ENCODE measurements at regions not wholly inside any gene's neighbourhood (a gene's known extent, or its start where the extent isn't known, plus 50 kb on each side); places are given as distances from the start of the nearest gene placed in this dataset.
A peak's percentile ranks its signal among the peaks of the same experiment; 100 is the strongest.

- no peak for TF ChIP-seq CTCF (IDR thresholded peaks at IDR 0.05; ENCODE audit: partially characterized antibody, unreplicated experiment)
- Mint-ChIP-seq H3K36me3 (ENCODE audit: unreplicated experiment) (no peaks in the 10 kb centered on the region), H3K27me3 (ENCODE audit: unreplicated experiment) (peaks cover 9% of the 10 kb centered on the region), H3K4me3 (ENCODE audit: unreplicated experiment) (no peak overlapping the region), H3K9me3 (ENCODE audit: unreplicated experiment) (peaks cover 9% of the 10 kb centered on the region), H3K4me1 (ENCODE audit: low read depth, unreplicated experiment) (peaks cover 27% of the 10 kb centered on the region), H3K27ac (ENCODE audit: unreplicated experiment) (no peak overlapping the region)
- no peak for DNase-seq
Observed at GRCh38 chr15:93493172-93493571, 404.2 kb upstream of the RGMA start.

- H3K4me1 Mint-ChIP-seq (ENCODE audit: low read depth, unreplicated experiment), result peaks cover 15% of the 10 kb centered on the region
- no peak for DNase-seq
- H3K27me3 Mint-ChIP-seq (ENCODE audit: unreplicated experiment), result peaks cover 9% of the 10 kb centered on the region
- peak overlapping the region; percentile 73 for H3K27ac Mint-ChIP-seq (ENCODE audit: unreplicated experiment)
- H3K9me3 Mint-ChIP-seq (ENCODE audit: unreplicated experiment), result peaks cover 9% of the 10 kb centered on the region
- no peaks in the 10 kb centered on the region for H3K36me3 Mint-ChIP-seq (ENCODE audit: unreplicated experiment)
- TF ChIP-seq CTCF (IDR thresholded peaks at IDR 0.05; ENCODE audit: partially characterized antibody, unreplicated experiment), result no peak
- H3K4me3 Mint-ChIP-seq (ENCODE audit: unreplicated experiment), result peak overlapping the region; percentile 47
Observed at GRCh38 chr15:93491291-93491690, 402.3 kb upstream of the RGMA start.

- Mint-ChIP-seq H3K36me3 (ENCODE audit: unreplicated experiment) (peaks cover 5% of the 10 kb centered on the region), H3K4me3 (ENCODE audit: unreplicated experiment) (no peak overlapping the region), H3K9me3 (ENCODE audit: unreplicated experiment) (peaks cover 9% of the 10 kb centered on the region), H3K4me1 (ENCODE audit: low read depth, unreplicated experiment) (peaks cover 15% of the 10 kb centered on the region), H3K27me3 (ENCODE audit: unreplicated experiment) (peaks cover 8% of the 10 kb centered on the region), H3K27ac (ENCODE audit: unreplicated experiment) (no peak overlapping the region)
- no peak for TF ChIP-seq CTCF (IDR thresholded peaks at IDR 0.05; ENCODE audit: partially characterized antibody, unreplicated experiment)
- DNase-seq, result no peak
Observed at GRCh38 chr15:93488296-93488713, 399.3 kb upstream of the RGMA start.

- TF ChIP-seq CTCF (IDR thresholded peaks at IDR 0.05; ENCODE audit: partially characterized antibody, unreplicated experiment), result no peak
- no peak overlapping the region for H3K27ac Mint-ChIP-seq (ENCODE audit: unreplicated experiment)
- H3K9me3 Mint-ChIP-seq (ENCODE audit: unreplicated experiment), result peaks cover 5% of the 10 kb centered on the region
- H3K4me1 Mint-ChIP-seq (ENCODE audit: low read depth, unreplicated experiment), result peaks cover 6% of the 10 kb centered on the region
- peaks cover 5% of the 10 kb centered on the region for H3K27me3 Mint-ChIP-seq (ENCODE audit: unreplicated experiment)
- peaks cover 5% of the 10 kb centered on the region for H3K36me3 Mint-ChIP-seq (ENCODE audit: unreplicated experiment)
- no peak for DNase-seq
- no peak overlapping the region for H3K4me3 Mint-ChIP-seq (ENCODE audit: unreplicated experiment)
Observed at GRCh38 chr15:93486407-93487117, 397.6 kb upstream of the RGMA start.

- Mint-ChIP-seq H3K4me3 (ENCODE audit: unreplicated experiment) (no peak overlapping the region), H3K36me3 (ENCODE audit: unreplicated experiment) (peaks cover 5% of the 10 kb centered on the region), H3K4me1 (ENCODE audit: low read depth, unreplicated experiment) (peaks cover under 1% of the 10 kb centered on the region), H3K27ac (ENCODE audit: unreplicated experiment) (no peak overlapping the region), H3K9me3 (ENCODE audit: unreplicated experiment) (no peaks in the 10 kb centered on the region), H3K27me3 (ENCODE audit: unreplicated experiment) (peaks cover 2% of the 10 kb centered on the region)
- no peak for DNase-seq
- no peak for TF ChIP-seq CTCF (IDR thresholded peaks at IDR 0.05; ENCODE audit: partially characterized antibody, unreplicated experiment)
Observed at GRCh38 chr15:93485438-93486327, 396.7 kb upstream of the RGMA start.
